Activated CD8-positive, alpha-beta memory T cell treated with anti-CD3 and anti-CD28 coated beads, Interleukin-2, amount 50 U/mL, for 4 hours (primary cell): ENCODE measurements at regions not wholly inside any gene's neighbourhood (a gene's known extent, or its start where the extent isn't known, plus 50 kb on each side); places are given as distances from the start of the nearest gene placed in this dataset.
A peak's percentile ranks its signal among the peaks of the same experiment; 100 is the strongest.
"Not testable (repeated sequence)": the region's sequence is repeated elsewhere in the genome, so short reads cannot be mapped to it uniquely, and the experiment has no call there.

Experiments used
- DNase-seq: peaks from one replicate; pipeline ENCODE4 v3.0.0-alpha.2; 2020

- no peak for DNase-seq
Measured at GRCh38 chr1:8167936-8168335, 141.8 kb upstream of the ERRFI1 start.

- no peak for DNase-seq
Measured at GRCh38 chr1:8166406-8166805, 140.3 kb upstream of the ERRFI1 start.

- DNase-seq = no peak
Measured at GRCh38 chr1:8165595-8166360, 139.7 kb upstream of the ERRFI1 start.

- DNase-seq = no peak
Measured at GRCh38 chr1:8164670-8165069, 138.6 kb upstream of the ERRFI1 start.

- DNase-seq = no peak
Measured at GRCh38 chr1:8163039-8163438, 136.9 kb upstream of the ERRFI1 start.

GRCh38 chr1:8162168-8162567 lies 136.1 kb upstream of the ERRFI1 start:
- no peak for DNase-seq

GRCh38 chr1:8161546-8162105 lies 135.5 kb upstream of the ERRFI1 start:
- DNase-seq = no peak

- DNase-seq = no peak
Measured at GRCh38 chr1:8159470-8160024, 133.4 kb upstream of the ERRFI1 start.

- no peak for DNase-seq
Measured at GRCh38 chr1:8158995-8159394, 132.9 kb upstream of the ERRFI1 start.

- DNase-seq = no peak
Measured at GRCh38 chr1:8157765-8158164, 131.7 kb upstream of the ERRFI1 start.

GRCh38 chr1:8155528-8156186 lies 129.5 kb upstream of the ERRFI1 start:
- DNase-seq = no peak

GRCh38 chr1:8154621-8155052 lies 128.5 kb upstream of the ERRFI1 start:
- DNase-seq = no peak

- DNase-seq = no peak
Measured at GRCh38 chr1:8153961-8154360, 127.9 kb upstream of the ERRFI1 start.

GRCh38 chr1:8152731-8153702 lies 126.9 kb upstream of the ERRFI1 start:
- DNase-seq = peak; percentile 30

- no peak for DNase-seq
Measured at GRCh38 chr1:8151647-8152046, 125.5 kb upstream of the ERRFI1 start.

GRCh38 chr1:8149756-8150155 lies 123.6 kb upstream of the ERRFI1 start:
- not testable (repeated sequence) for DNase-seq

GRCh38 chr1:8147956-8148355 lies 121.8 kb upstream of the ERRFI1 start:
- no peak for DNase-seq

- no peak for DNase-seq
Measured at GRCh38 chr1:8146257-8146855, 120.2 kb upstream of the ERRFI1 start.

GRCh38 chr1:8145545-8146202 lies 119.6 kb upstream of the ERRFI1 start:
- no peak for DNase-seq

GRCh38 chr1:8144323-8144722 lies 118.2 kb upstream of the ERRFI1 start:
- DNase-seq = no peak

- no peak for DNase-seq
Measured at GRCh38 chr1:8142955-8143629, 117.0 kb upstream of the ERRFI1 start.
